ENCODE measurements at regions not wholly inside any gene's neighbourhood (a gene's known extent, or its start where the extent isn't known, plus 50 kb on each side); places are given as distances from the start of the nearest gene placed in this dataset.

DNA sequence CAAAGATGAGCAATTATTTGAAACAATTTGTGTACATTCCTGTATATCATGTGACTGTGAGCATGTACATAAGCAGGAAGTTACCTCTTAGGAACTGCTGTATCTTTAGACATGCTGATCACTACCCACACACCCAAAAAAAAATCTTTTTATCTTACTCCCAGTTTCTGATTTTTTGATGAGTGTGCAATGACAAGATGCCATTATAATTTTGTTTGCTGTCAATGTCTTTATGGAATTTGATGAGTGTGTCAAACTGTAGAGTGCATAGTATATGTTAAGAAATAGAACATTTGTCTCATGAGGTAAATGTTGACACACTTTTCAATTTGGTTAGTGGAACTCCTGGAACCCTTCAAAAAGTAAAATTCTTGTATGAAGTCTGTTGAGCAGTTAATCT, 84.0 kb upstream of the TMEFF2 start:
- POLR2A ChIA-PET (ENCODE audit: unreplicated experiment), result no interaction called here
- intact Hi-C loops (cut with micrococcal nuclease), result no loop called here
- no peaks in the 10 kb centered on the region for H3K36me3 ChIP-seq (ENCODE audit: low read depth, low read length)

DNA sequence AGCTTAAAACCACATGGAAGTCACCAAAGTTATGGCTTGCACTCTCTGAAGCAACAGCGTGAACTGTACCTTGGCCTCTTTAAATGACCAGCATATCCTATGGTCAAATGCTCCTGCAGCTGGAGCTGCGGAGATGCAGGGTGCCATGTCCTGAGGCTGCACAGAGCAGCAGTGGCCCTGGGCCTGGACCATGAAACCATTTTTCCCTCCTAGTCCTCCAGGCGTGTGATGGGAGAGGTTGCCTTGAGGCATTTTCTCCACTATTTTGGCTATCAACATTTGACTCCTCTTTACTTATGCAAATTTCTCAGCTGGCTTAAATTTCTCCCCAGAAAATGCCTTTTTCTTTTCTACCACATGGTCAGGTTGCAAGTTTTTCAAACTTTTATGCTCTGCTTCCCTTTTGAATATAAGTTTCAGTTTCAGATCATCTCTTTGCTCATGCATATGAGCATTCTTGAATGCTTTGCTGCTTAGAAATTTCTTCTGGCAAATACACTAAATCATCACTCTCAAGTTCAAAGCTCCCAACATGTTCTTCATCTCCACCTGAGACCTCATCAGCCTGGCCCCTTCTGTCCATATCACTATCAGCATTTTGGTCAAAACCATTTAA, 82.9 kb upstream of the TMEFF2 start:
- H4K20me1 ChIP-seq (ENCODE audit: low read length), result no peaks in the 10 kb centered on the region
- POLR2A ChIA-PET (ENCODE audit: unreplicated experiment), result no interaction called here
- no peaks in the 10 kb centered on the region for H3F3A ChIP-seq (ENCODE audit: low read length, unreplicated experiment)
- H3K4me2 ChIP-seq (ENCODE audit: low read length), result no peak overlapping the region
- no peak for ATAC-seq
- H3K36me3 ChIP-seq (ENCODE audit: low read depth, low read length), result no peaks in the 10 kb centered on the region
- no peak overlapping the region for H3K4me3 ChIP-seq (ENCODE audit: low read length)
- H2AFZ ChIP-seq (ENCODE audit: low read length), result no peak overlapping the region
- no peak overlapping the region for H3K27ac ChIP-seq (ENCODE audit: low read length)
- H3K4me1 ChIP-seq (ENCODE audit: insufficient read depth, low read length), result no peaks in the 10 kb centered on the region
- BruUV-seq (replicated peaks), result no TSS peak
- DNase-seq, result no peak
- no peaks in the 10 kb centered on the region for H3K9me2 ChIP-seq (replicated peaks; ENCODE audit: low read length)
- intact Hi-C loops (cut with micrococcal nuclease), result no loop called here
- H3K27me3 ChIP-seq (ENCODE audit: low read length), result no peaks in the 10 kb centered on the region
- no peaks in the 10 kb centered on the region for H3K9me3 ChIP-seq (ENCODE audit: low read length)
- TF ChIP-seq EZH2 (IDR thresholded peaks at IDR 0.05; ENCODE audit: low read length, unreplicated experiment) (no peak), EZH2phosphoT487 (IDR thresholded peaks at IDR 0.05; ENCODE audit: borderline replicate concordance, low read length) (no peak)
- TF ChIP-seq, protein P1, sequence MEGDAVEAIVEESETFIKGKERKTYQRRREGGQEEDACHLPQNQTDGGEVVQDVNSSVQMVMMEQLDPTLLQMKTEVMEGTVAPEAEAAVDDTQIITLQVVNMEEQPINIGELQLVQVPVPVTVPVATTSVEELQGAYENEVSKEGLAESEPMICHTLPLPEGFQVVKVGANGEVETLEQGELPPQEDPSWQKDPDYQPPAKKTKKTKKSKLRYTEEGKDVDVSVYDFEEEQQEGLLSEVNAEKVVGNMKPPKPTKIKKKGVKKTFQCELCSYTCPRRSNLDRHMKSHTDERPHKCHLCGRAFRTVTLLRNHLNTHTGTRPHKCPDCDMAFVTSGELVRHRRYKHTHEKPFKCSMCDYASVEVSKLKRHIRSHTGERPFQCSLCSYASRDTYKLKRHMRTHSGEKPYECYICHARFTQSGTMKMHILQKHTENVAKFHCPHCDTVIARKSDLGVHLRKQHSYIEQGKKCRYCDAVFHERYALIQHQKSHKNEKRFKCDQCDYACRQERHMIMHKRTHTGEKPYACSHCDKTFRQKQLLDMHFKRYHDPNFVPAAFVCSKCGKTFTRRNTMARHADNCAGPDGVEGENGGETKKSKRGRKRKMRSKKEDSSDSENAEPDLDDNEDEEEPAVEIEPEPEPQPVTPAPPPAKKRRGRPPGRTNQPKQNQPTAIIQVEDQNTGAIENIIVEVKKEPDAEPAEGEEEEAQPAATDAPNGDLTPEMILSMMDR (conservative IDR thresholded peaks at IDR 0.05; ENCODE audit: low read depth, low read length), result no peak
- H3K9ac ChIP-seq (ENCODE audit: low read length), result no peak overlapping the region
- H3K79me2 ChIP-seq (ENCODE audit: low read length), result no peaks in the 10 kb centered on the region
- CTCF ChIA-PET, result no interaction called here

More for the DNA sequence above, 84.0 kb upstream of the TMEFF2 start:
- Histone ChIP-seq H3K4me1 (ENCODE audit: insufficient read depth, low read length) (no peaks in the 10 kb centered on the region), H3K27ac (ENCODE audit: low read length) (no peak overlapping the region), H3K4me3 (ENCODE audit: low read length) (no peak overlapping the region), H3K27me3 (ENCODE audit: low read length) (no peaks in the 10 kb centered on the region), H3K9me2 (replicated peaks; ENCODE audit: low read length) (no peaks in the 10 kb centered on the region), H2AFZ (ENCODE audit: low read length) (no peak overlapping the region), H3K79me2 (ENCODE audit: low read length) (no peaks in the 10 kb centered on the region), H3K9ac (ENCODE audit: low read length) (no peak overlapping the region), H3F3A (ENCODE audit: low read length, unreplicated experiment) (no peaks in the 10 kb centered on the region), H4K20me1 (ENCODE audit: low read length) (no peaks in the 10 kb centered on the region), H3K4me2 (ENCODE audit: low read length) (no peak overlapping the region), H3K9me3 (ENCODE audit: low read length) (no peaks in the 10 kb centered on the region)
- TF ChIP-seq EZH2phosphoT487 (IDR thresholded peaks at IDR 0.05; ENCODE audit: borderline replicate concordance, low read length) (no peak), EZH2 (IDR thresholded peaks at IDR 0.05; ENCODE audit: low read length, unreplicated experiment) (no peak)
- TF ChIP-seq, protein P1 (conservative IDR thresholded peaks at IDR 0.05; ENCODE audit: low read depth, low read length), result no peak
- CTCF ChIA-PET, result no interaction called here
- BruUV-seq (replicated peaks), result no TSS peak
- ATAC-seq (no peak), DNase-seq (no peak)

DNA sequence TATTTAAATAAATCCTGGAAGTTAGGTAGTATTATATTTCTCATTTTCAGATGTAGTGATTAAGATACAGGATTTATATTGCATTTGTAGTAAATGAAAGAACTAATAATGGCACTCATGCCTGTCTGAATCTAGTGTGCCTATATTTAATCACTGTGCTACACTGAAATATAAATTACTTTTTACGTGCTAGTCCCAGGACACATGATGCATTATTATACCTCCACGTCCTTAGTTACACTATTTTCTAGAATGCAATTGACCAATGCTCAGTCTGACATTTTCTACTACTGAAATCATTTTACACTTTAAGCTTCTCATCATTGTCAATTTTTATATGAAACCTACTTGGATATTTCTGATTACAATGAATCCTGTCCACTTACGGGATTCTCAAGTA, 80.9 kb upstream of the TMEFF2 start:
- no peak overlapping the region for H3K9ac ChIP-seq (ENCODE audit: low read length)
- H3K79me2 ChIP-seq (ENCODE audit: low read length), result no peaks in the 10 kb centered on the region
- BruUV-seq (replicated peaks), result no TSS peak
- no peaks in the 10 kb centered on the region for H3K36me3 ChIP-seq (ENCODE audit: low read depth, low read length)
- no peaks in the 10 kb centered on the region for H4K20me1 ChIP-seq (ENCODE audit: low read length)
- H3K4me2 ChIP-seq (ENCODE audit: low read length), result no peak overlapping the region
- H3K9me3 ChIP-seq (ENCODE audit: low read length), result no peaks in the 10 kb centered on the region
- no peaks in the 10 kb centered on the region for H3K27me3 ChIP-seq (ENCODE audit: low read length)
- intact Hi-C loops (cut with micrococcal nuclease), result no loop called here
- H3K4me1 ChIP-seq (ENCODE audit: insufficient read depth, low read length), result no peaks in the 10 kb centered on the region
- H3K4me3 ChIP-seq (ENCODE audit: low read length), result no peak overlapping the region
- ATAC-seq, result no peak
- TF ChIP-seq EZH2phosphoT487 (IDR thresholded peaks at IDR 0.05; ENCODE audit: borderline replicate concordance, low read length) (no peak), EZH2 (IDR thresholded peaks at IDR 0.05; ENCODE audit: low read length, unreplicated experiment) (no peak)
- TF ChIP-seq, protein P1 (conservative IDR thresholded peaks at IDR 0.05; ENCODE audit: low read depth, low read length), result no peak
- ChIA-PET CTCF (no interaction called here), POLR2A (ENCODE audit: unreplicated experiment) (no interaction called here)
- H3F3A ChIP-seq (ENCODE audit: low read length, unreplicated experiment), result no peaks in the 10 kb centered on the region
- H3K9me2 ChIP-seq (replicated peaks; ENCODE audit: low read length), result no peaks in the 10 kb centered on the region
- no peak overlapping the region for H2AFZ ChIP-seq (ENCODE audit: low read length)
- no peak overlapping the region for H3K27ac ChIP-seq (ENCODE audit: low read length)
- DNase-seq, result no peak
